Activated naive CD4-positive, alpha-beta T cell treated with anti-CD3 and anti-CD28 coated beads, Interleukin-2, amount 50 U/mL, for 72 hours (primary cell): ENCODE measurements at regions not wholly inside any gene's neighbourhood (a gene's known extent, or its start where the extent isn't known, plus 50 kb on each side); places are given as distances from the start of the nearest gene placed in this dataset.

ENCODE experiments used
- ATAC-seq, 2 donors: fragments of 150-1000 bp; cut with Tn5 transposase; 2 replicates each; pipeline ENCODE4 v1.10.0; 2021; ENCODE audit warnings: mild to moderate bottlenecking in 2 of 2, moderate library complexity in 2 of 2
- DNase-seq, 2 donors: peaks; one replicate each; pipeline ENCODE4 v3.0.0; 2021 to 2022; ENCODE audit warnings: low spot score in 2 of 2
- H3K27ac Mint-ChIP-seq, 2 donors: one replicate each; pipeline ENCODE4 v1.8.0; 2022; ENCODE audit warnings: mild to moderate bottlenecking in 2 of 2, mixed read lengths in 2 of 2
- H3K36me3 Mint-ChIP-seq, 2 donors: one replicate each; pipeline ENCODE4 v1.8.0; 2022; ENCODE audit warnings: mixed read lengths in 2 of 2
- H3K9me3 Mint-ChIP-seq, 2 donors: one replicate each; pipeline ENCODE4 v1.8.0; 2022; ENCODE audit warnings: mixed read lengths in 2 of 2

- DNase-seq, result no peak
- ATAC-seq, result no peak
- H3K27ac Mint-ChIP-seq, result no peak overlapping the region
- H3K36me3 Mint-ChIP-seq, result no peaks in the 10 kb centered on the region
- no peaks in the 10 kb centered on the region for H3K9me3 Mint-ChIP-seq
Measured at GRCh38 chr12:107634530-107634929, 51.1 kb upstream of the PWP1 start.

GRCh38 chr12:107635139-107635538, 50.5 kb upstream of the PWP1 start:
- Mint-ChIP-seq H3K27ac (no peak overlapping the region), H3K36me3 (no peaks in the 10 kb centered on the region), H3K9me3 (no peaks in the 10 kb centered on the region)
- no peak for DNase-seq
- ATAC-seq, result no peak
